ENCODE measurements at regions not wholly inside any gene's neighbourhood (a gene's known extent, or its start where the extent isn't known, plus 50 kb on each side); places are given as distances from the start of the nearest gene placed in this dataset.
A peak's percentile ranks its signal among the peaks of the same experiment; 100 is the strongest.

- H3K9me3 ChIP-seq, result no peaks in the 10 kb centered on the region
- TF ChIP-seq, protein P1, sequence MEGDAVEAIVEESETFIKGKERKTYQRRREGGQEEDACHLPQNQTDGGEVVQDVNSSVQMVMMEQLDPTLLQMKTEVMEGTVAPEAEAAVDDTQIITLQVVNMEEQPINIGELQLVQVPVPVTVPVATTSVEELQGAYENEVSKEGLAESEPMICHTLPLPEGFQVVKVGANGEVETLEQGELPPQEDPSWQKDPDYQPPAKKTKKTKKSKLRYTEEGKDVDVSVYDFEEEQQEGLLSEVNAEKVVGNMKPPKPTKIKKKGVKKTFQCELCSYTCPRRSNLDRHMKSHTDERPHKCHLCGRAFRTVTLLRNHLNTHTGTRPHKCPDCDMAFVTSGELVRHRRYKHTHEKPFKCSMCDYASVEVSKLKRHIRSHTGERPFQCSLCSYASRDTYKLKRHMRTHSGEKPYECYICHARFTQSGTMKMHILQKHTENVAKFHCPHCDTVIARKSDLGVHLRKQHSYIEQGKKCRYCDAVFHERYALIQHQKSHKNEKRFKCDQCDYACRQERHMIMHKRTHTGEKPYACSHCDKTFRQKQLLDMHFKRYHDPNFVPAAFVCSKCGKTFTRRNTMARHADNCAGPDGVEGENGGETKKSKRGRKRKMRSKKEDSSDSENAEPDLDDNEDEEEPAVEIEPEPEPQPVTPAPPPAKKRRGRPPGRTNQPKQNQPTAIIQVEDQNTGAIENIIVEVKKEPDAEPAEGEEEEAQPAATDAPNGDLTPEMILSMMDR (IDR thresholded peaks at IDR 0.05), result no peak
- H3K27ac ChIP-seq, result peak overlapping the region; percentile 85
- H3K27me3 ChIP-seq, result peaks cover 11% of the 10 kb centered on the region
- no peaks in the 10 kb centered on the region for H3K36me3 ChIP-seq
- H3K4me3 ChIP-seq (ENCODE audit: low read depth in 1 of 2, low read length in 1 of 2), result no peak overlapping the region
- peaks cover 46 to 47% of the 10 kb centered on the region in 2 experiments for H3K4me1 ChIP-seq (ENCODE audit: control insufficient read depth in 1 of 2, insufficient read depth in 1 of 2, low read depth in 1 of 2, low read length in 1 of 2)
These were observed 104.8 kb upstream of the CYP1B1 start for GRCh38 chr2:38180754-38181153.

GRCh38 chr2:38178556-38179419 is 102.8 kb upstream of the CYP1B1 start:
- Histone ChIP-seq H3K4me3 (ENCODE audit: low read depth in 1 of 2, low read length in 1 of 2) (peak overlapping the region; percentile 31 to 32), H3K27ac (peak overlapping the region; percentile 85), H3K27me3 (no peaks in the 10 kb centered on the region), H3K4me1 (ENCODE audit: control insufficient read depth in 1 of 2, insufficient read depth in 1 of 2, low read depth in 1 of 2, low read length in 1 of 2) (peaks cover 66% of the 10 kb centered on the region in 2 experiments), H3K9me3 (no peaks in the 10 kb centered on the region), H3K36me3 (no peaks in the 10 kb centered on the region)
- TF ChIP-seq, protein P1 (IDR thresholded peaks at IDR 0.05), result no peak

GRCh38 chr2:38178119-38178518 is 102.2 kb upstream of the CYP1B1 start:
- TF ChIP-seq, protein P1 (IDR thresholded peaks at IDR 0.05), result peak; percentile 35
- Histone ChIP-seq H3K27me3 (no peaks in the 10 kb centered on the region), H3K4me3 (ENCODE audit: low read depth in 1 of 2, low read length in 1 of 2) (peak overlapping the region; percentile 31 to 32), H3K9me3 (no peaks in the 10 kb centered on the region), H3K36me3 (no peaks in the 10 kb centered on the region), H3K4me1 (ENCODE audit: control insufficient read depth in 1 of 2, insufficient read depth in 1 of 2, low read depth in 1 of 2, low read length in 1 of 2) (peaks cover 72 to 73% of the 10 kb centered on the region in 2 experiments), H3K27ac (peak overlapping the region; percentile 85)

DNA sequence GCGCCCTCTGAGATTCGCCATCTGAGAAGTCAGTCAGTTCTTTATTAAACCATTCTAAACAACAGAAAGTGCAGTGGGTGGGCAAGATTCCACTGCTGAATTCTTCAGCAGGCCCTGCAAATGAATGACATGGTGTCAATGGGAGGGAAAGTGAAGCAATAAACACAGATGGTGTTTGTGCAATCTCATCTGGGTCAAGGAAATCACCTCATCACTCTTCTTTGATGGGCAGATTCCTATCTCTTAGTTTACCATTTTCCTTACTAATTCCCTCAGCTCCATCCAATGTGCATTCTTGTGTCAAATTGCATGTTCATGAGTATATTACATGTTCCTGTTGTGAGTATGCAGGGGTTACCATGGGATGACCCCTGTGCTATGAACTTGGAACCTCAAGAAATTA is 100.7 kb upstream of the CYP1B1 start:
- TF ChIP-seq, protein P1 (IDR thresholded peaks at IDR 0.05), result no peak
- Histone ChIP-seq H3K27ac (peak overlapping the region; percentile 85), H3K27me3 (no peaks in the 10 kb centered on the region), H3K4me1 (ENCODE audit: control insufficient read depth in 1 of 2, insufficient read depth in 1 of 2, low read depth in 1 of 2, low read length in 1 of 2) (peaks cover 84 to 85% of the 10 kb centered on the region in 2 experiments), H3K9me3 (no peaks in the 10 kb centered on the region), H3K4me3 (ENCODE audit: low read depth in 1 of 2, low read length in 1 of 2) (peak overlapping the region; percentile 12 to 20), H3K36me3 (no peaks in the 10 kb centered on the region)

DNA sequence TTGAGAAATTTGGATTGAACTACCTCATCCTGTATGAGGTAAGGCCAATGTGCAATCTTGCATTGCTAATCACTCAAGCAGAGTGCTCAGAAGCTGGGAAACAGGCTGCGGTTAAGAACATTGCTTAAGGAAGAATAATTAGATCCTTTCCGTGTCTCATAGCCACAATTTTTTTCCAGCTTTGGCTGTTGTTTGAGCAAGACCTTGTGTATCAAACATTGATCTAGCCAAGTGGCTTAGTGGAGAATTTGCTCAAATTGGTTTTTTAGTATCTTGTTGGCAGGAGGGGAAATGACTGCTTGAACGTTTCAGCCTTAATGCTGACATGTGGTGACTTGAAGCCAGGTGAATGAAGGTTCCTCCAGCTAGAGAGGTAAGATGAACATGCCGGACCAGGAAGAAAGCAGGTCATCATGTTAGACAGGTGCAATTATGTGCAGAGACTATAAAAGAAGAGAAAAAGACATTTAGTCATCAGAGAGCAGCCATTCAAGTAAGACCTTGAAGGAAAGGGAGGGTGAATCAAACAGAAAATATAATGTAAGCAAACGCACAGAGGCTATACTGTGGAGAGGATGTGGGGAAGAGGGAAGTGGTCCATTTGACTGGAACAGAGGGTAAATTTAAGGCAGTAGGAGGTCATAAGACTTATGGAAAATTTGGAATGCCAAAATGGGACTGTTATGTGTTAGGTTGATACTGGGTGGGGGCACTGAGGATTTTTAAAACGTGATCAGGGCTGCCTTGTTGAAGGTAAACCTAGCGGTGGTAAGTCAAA is 98.9 kb upstream of the CYP1B1 start:
- Histone ChIP-seq H3K4me1 (ENCODE audit: control insufficient read depth in 1 of 2, insufficient read depth in 1 of 2, low read depth in 1 of 2, low read length in 1 of 2) (peaks cover 78 to 80% of the 10 kb centered on the region in 2 experiments), H3K27ac (peak overlapping the region; percentile 85), H3K4me3 (ENCODE audit: low read depth in 1 of 2, low read length in 1 of 2) (peak overlapping the region; percentile 32 to 56), H3K9me3 (no peaks in the 10 kb centered on the region), H3K27me3 (no peaks in the 10 kb centered on the region), H3K36me3 (no peaks in the 10 kb centered on the region)
- TF ChIP-seq, protein P1 (IDR thresholded peaks at IDR 0.05), result no peak
